PC-9 (cell line): ENCODE measurements at regions not wholly inside any gene's neighbourhood (a gene's known extent, or its start where the extent isn't known, plus 50 kb on each side); places are given as distances from the start of the nearest gene placed in this dataset.

Source experiments
- CTCF ChIP-seq: fragments of 200-600 bp; sonication (generic); conservative IDR thresholded peaks from 2 replicates; pipeline ENCODE4 v1.6.1; 2017; ENCODE audit warnings: mixed run types, antibody characterized with exemption, mild to moderate bottlenecking, moderate library complexity
- EZH2 ChIP-seq: fragments of 200-600 bp; sonication (generic); IDR thresholded peaks from 2 replicates; pipeline ENCODE4 v1.8.0; 2017; ENCODE audit warnings: antibody characterized with exemption, low read depth

GRCh38 chr2:81363800-81364199 is 1059.2 kb upstream of the LRRTM1 start:
- TF ChIP-seq CTCF (no peak), EZH2 (no peak)
